ENCODE measurements at regions not wholly inside any gene's neighbourhood (a gene's known extent, or its start where the extent isn't known, plus 50 kb on each side); places are given as distances from the start of the nearest gene placed in this dataset.

- Histone ChIP-seq H3K4me1 (ENCODE audit: control insufficient read depth in 2 of 2, insufficient read depth in 2 of 2, low read length in 2 of 2) (no peaks in the 10 kb centered on the region), H4K20me1 (ENCODE audit: control insufficient read depth, insufficient read depth, low read length, poor library complexity, severe bottlenecking) (no peaks in the 10 kb centered on the region), H3K27ac (ENCODE audit: low read length in 2 of 2) (no peak overlapping the region), H3K4me3 (ENCODE audit: control extremely low read depth in 1 of 5, extremely low read depth in 1 of 5, insufficient read depth in 1 of 5, low read depth in 2 of 5, low read length in 4 of 5) (no peak overlapping the region), H2AFZ (ENCODE audit: insufficient read depth, low read depth, low read length, poor library complexity, severe bottlenecking) (no peak overlapping the region), H3K9me3 (ENCODE audit: control extremely low read depth in 1 of 3, control insufficient read depth in 2 of 3, insufficient read depth in 1 of 3, low read length in 2 of 3) (peaks cover 0 to 3% (median 0%) of the 10 kb centered on the region in 3 donors), H3K79me2 (ENCODE audit: control insufficient read depth, insufficient read depth, low read length) (no peaks in the 10 kb centered on the region), H3K36me3 (replicated peaks in 1 of 2; ENCODE audit: control extremely low read depth in 1 of 2, control insufficient read depth in 1 of 2, extremely low read depth in 1 of 2, insufficient read depth in 2 of 2, low read length in 1 of 2) (no peaks in the 10 kb centered on the region), H3K4me2 (replicated peaks; ENCODE audit: low read depth, low read length, poor library complexity, severe bottlenecking) (no peak overlapping the region), H3K27me3 (replicated peaks in 1 of 4; ENCODE audit: control extremely low read depth in 1 of 4, control insufficient read depth in 3 of 4, insufficient read depth in 4 of 4, low read length in 3 of 4) (no peaks in the 10 kb centered on the region), H3K9ac (ENCODE audit: low read length) (no peak overlapping the region)
- CTCF ChIA-PET, result no interaction called here
- ATAC-seq (ENCODE audit: low read depth) (no peak), DNase-seq (no peak)
- TF ChIP-seq, protein P1, sequence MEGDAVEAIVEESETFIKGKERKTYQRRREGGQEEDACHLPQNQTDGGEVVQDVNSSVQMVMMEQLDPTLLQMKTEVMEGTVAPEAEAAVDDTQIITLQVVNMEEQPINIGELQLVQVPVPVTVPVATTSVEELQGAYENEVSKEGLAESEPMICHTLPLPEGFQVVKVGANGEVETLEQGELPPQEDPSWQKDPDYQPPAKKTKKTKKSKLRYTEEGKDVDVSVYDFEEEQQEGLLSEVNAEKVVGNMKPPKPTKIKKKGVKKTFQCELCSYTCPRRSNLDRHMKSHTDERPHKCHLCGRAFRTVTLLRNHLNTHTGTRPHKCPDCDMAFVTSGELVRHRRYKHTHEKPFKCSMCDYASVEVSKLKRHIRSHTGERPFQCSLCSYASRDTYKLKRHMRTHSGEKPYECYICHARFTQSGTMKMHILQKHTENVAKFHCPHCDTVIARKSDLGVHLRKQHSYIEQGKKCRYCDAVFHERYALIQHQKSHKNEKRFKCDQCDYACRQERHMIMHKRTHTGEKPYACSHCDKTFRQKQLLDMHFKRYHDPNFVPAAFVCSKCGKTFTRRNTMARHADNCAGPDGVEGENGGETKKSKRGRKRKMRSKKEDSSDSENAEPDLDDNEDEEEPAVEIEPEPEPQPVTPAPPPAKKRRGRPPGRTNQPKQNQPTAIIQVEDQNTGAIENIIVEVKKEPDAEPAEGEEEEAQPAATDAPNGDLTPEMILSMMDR (IDR thresholded peaks at IDR 0.05), result no peak
- no peak for TF ChIP-seq EZH2 (IDR thresholded peaks at IDR 0.05; ENCODE audit: borderline replicate concordance, insufficient read depth, low read depth, low read length, poor library complexity, severe bottlenecking)
- WGBS (ENCODE audit: insufficient coverage), result no CpG with 5 or more reads among the region's 4 CpGs
- intact Hi-C loops (cut with micrococcal nuclease), result no loop called here
- Mint-ChIP-seq H3K4me1 (no peaks in the 10 kb centered on the region), H3K27me3 (no peaks in the 10 kb centered on the region), H3K27ac (no peak overlapping the region), H3K4me3 (no peak overlapping the region), H3K9me3 (ENCODE audit: insufficient read depth) (no peaks in the 10 kb centered on the region)
- POLR2A ChIA-PET, result no interaction called here
Observed at GRCh38 chr6:93677264-93677965, 258.1 kb upstream of the EPHA7 start.

DNA sequence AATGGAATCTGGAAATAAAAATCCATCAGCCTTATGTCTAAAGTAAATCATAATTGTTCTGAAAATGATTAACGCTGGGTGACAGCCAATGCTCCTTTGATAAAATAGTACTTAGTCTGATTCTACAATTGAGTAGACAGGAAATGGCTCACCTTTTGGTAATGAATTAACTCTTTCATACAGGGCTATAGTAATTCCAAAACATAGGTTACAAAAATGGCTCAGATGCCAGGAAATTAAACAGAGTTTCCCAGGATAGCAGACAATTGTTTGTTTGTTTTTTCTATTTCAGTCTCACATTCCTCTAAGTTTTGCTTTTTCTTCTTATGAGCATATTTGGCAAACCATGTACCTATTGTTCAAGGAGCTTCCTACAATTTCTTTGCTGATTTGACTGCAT lies 257.2 kb upstream of the EPHA7 start:
- Histone ChIP-seq H3K9me3 (ENCODE audit: control extremely low read depth in 1 of 3, control insufficient read depth in 2 of 3, insufficient read depth in 1 of 3, low read length in 2 of 3) (peaks cover 0 to 3% (median 0%) of the 10 kb centered on the region in 3 donors), H3K4me2 (replicated peaks; ENCODE audit: low read depth, low read length, poor library complexity, severe bottlenecking) (no peak overlapping the region), H3K4me1 (ENCODE audit: control insufficient read depth in 2 of 2, insufficient read depth in 2 of 2, low read length in 2 of 2) (no peaks in the 10 kb centered on the region), H2AFZ (ENCODE audit: insufficient read depth, low read depth, low read length, poor library complexity, severe bottlenecking) (no peak overlapping the region), H3K27ac (ENCODE audit: low read length in 2 of 2) (no peak overlapping the region), H4K20me1 (ENCODE audit: control insufficient read depth, insufficient read depth, low read length, poor library complexity, severe bottlenecking) (no peaks in the 10 kb centered on the region), H3K27me3 (replicated peaks in 1 of 4; ENCODE audit: control extremely low read depth in 1 of 4, control insufficient read depth in 3 of 4, insufficient read depth in 4 of 4, low read length in 3 of 4) (no peaks in the 10 kb centered on the region), H3K9ac (ENCODE audit: low read length) (no peak overlapping the region), H3K79me2 (ENCODE audit: control insufficient read depth, insufficient read depth, low read length) (no peaks in the 10 kb centered on the region), H3K36me3 (replicated peaks in 1 of 2; ENCODE audit: control extremely low read depth in 1 of 2, control insufficient read depth in 1 of 2, extremely low read depth in 1 of 2, insufficient read depth in 2 of 2, low read length in 1 of 2) (no peaks in the 10 kb centered on the region), H3K4me3 (ENCODE audit: control extremely low read depth in 1 of 5, extremely low read depth in 1 of 5, insufficient read depth in 1 of 5, low read depth in 2 of 5, low read length in 4 of 5) (no peak overlapping the region)
- Mint-ChIP-seq H3K27ac (no peak overlapping the region), H3K27me3 (no peaks in the 10 kb centered on the region), H3K9me3 (ENCODE audit: insufficient read depth) (no peaks in the 10 kb centered on the region), H3K4me1 (no peaks in the 10 kb centered on the region), H3K4me3 (no peak overlapping the region)
- ATAC-seq (ENCODE audit: low read depth) (no peak), DNase-seq (no peak)
- CTCF ChIA-PET, result no interaction called here
- intact Hi-C loops (cut with micrococcal nuclease), result no loop called here
- WGBS (ENCODE audit: insufficient coverage), result no CpG with 5 or more reads among the region's 1 CpG
- POLR2A ChIA-PET, result no interaction called here
- no peak for TF ChIP-seq EZH2 (IDR thresholded peaks at IDR 0.05; ENCODE audit: borderline replicate concordance, insufficient read depth, low read depth, low read length, poor library complexity, severe bottlenecking)
- TF ChIP-seq, protein P1 (IDR thresholded peaks at IDR 0.05), result no peak

All from B cell (primary cell).